Caco-2 (cell line): ENCODE measurements at regions not wholly inside any gene's neighbourhood (a gene's known extent, or its start where the extent isn't known, plus 50 kb on each side); places are given as distances from the start of the nearest gene placed in this dataset.
A peak's percentile ranks its signal among the peaks of the same experiment; 100 is the strongest.

ENCODE experiments used
- BruUV-seq: library from RNA; stranded (reverse); fragments of 400-500 nt; replicated peaks from 2 replicates; lab custom pipeline; 2021; lab: Mats Ljungman, UMichigan
- CTCF ChIA-PET: fragments of 300-600 bp; sonication (Branson Sonifier 250); formaldehyde crosslinking; loops from one replicate; lab custom pipeline; 2022; ENCODE audit warnings: antibody characterized with exemption; lab: Charles Lee
- POLR2A ChIA-PET: fragments of 300-600 bp; sonication (Branson Sonifier 250); formaldehyde crosslinking; loops from one replicate; lab custom pipeline; 2022; ENCODE audit warnings: antibody characterized with exemption; lab: Charles Lee
- DNase-seq, 2 experiments: peaks; one replicate each; pipeline versions ENCODE4 v3.0.0 to v3.0.0-alpha.2; 2020 to 2022
- H3K27me3 ChIP-seq: replicated peaks from 2 replicates; pipeline ENCODE4 v1.6.0; 2011; ENCODE audit warnings: low read length; ENCODE audit not compliant: control insufficient read depth, insufficient read depth
- H3K36me3 ChIP-seq: 2 replicates; pipeline ENCODE4 v1.5.1; 2011; ENCODE audit warnings: low read length; ENCODE audit not compliant: control insufficient read depth, insufficient read depth
- H3K4me1 ChIP-seq: fragments of 250-450 bp; sonication (Bioruptor Pico); 2 replicates; pipeline ENCODE4 v1.5.1; 2020; ENCODE audit warnings: mild to moderate bottlenecking
- H3K4me3 ChIP-seq: 2 replicates; pipeline ENCODE4 v1.5.1; 2011; ENCODE audit warnings: low read depth, mild to moderate bottlenecking, control low read depth, low read length
- H3K9me3 ChIP-seq: fragments of 250-450 bp; sonication (Bioruptor Pico); 2 replicates; pipeline ENCODE4 v1.5.1; 2020; ENCODE audit warnings: mild to moderate bottlenecking, moderate library complexity
- H3K27ac Mint-ChIP-seq: one replicate; pipeline ENCODE4 v1.8.0; 2022; ENCODE audit warnings: mixed read lengths; ENCODE audit not compliant: unreplicated experiment
- H3K27me3 Mint-ChIP-seq: one replicate; pipeline ENCODE4 v1.8.0; 2022; ENCODE audit warnings: mixed read lengths; ENCODE audit not compliant: insufficient read depth, unreplicated experiment
- H3K36me3 Mint-ChIP-seq: one replicate; pipeline ENCODE4 v1.8.0; 2022; ENCODE audit warnings: mild to moderate bottlenecking, mixed read lengths; ENCODE audit not compliant: insufficient read depth, unreplicated experiment
- H3K4me1 Mint-ChIP-seq: one replicate; pipeline ENCODE4 v1.8.0; 2022; ENCODE audit warnings: low read depth, mixed read lengths; ENCODE audit not compliant: unreplicated experiment
- H3K4me3 Mint-ChIP-seq: one replicate; pipeline ENCODE4 v1.8.0; 2022; ENCODE audit warnings: mild to moderate bottlenecking, moderate library complexity, mixed read lengths; ENCODE audit not compliant: unreplicated experiment
- H3K9me3 Mint-ChIP-seq: one replicate; pipeline ENCODE4 v1.8.0; 2022; ENCODE audit warnings: mixed read lengths; ENCODE audit not compliant: unreplicated experiment
- intact Hi-C: fragments of 100-400 bp; cut with micrococcal nuclease; formaldehyde crosslinking; loops from one replicate; pipeline ENCODE4 v1.10.0; 2022; ENCODE audit not compliant: unreplicated experiment
- TF ChIP-seq, protein P1 (sequence below), 2 experiments: fragments of 200-600 bp in 1 of 2; IDR thresholded peaks; 1 replicate in 1 of 2; 2 replicates in 1 of 2; pipeline versions ENCODE4 v1.5.1 to v1.8.0; 2011 to 2022; ENCODE audit warnings: antibody characterized with exemption in 1 of 2, control low read depth in 1 of 2, inconsistent platforms in 1 of 2, low read depth in 1 of 2, low read length in 1 of 2, mild to moderate bottlenecking in 1 of 2, moderate library complexity in 1 of 2; ENCODE audit not compliant: insufficient read depth in 1 of 2, severe bottlenecking in 1 of 2, unreplicated experiment in 1 of 2

DNA sequence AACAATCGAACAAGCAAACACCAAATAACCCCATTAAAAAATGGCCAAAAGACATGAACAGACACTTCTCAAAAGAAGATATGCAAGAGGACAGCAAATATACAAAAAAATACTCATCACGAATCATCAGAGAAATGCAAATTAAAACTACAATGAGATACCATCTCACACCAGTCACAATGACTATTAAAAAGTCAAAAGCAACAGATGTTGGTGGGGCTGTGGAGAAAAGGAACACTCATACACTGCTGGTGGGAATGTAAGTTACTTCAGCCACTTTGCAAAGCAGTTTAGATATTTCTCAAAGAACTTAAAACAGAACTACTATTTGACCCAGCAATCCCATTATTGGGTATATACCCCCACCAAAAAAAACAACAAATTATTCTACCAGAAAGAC is 51.3 kb upstream of the FLI1 start:
- intact Hi-C loops: no loop called here
- ChIA-PET CTCF (no interaction called here), POLR2A (no interaction called here)
- H3K36me3 Mint-ChIP-seq: no peaks in the 10 kb centered on the region
- H3K27me3 Mint-ChIP-seq: peaks cover 8% of the 10 kb centered on the region
- no peaks in the 10 kb centered on the region; the same call in 1 of the 2 replicates for H3K27me3 ChIP-seq
- H3K4me1 ChIP-seq: no peaks in the 10 kb centered on the region
- no peaks in the 10 kb centered on the region for H3K4me1 Mint-ChIP-seq
- no peak overlapping the region for H3K4me3 Mint-ChIP-seq
- H3K4me3 ChIP-seq: no peak overlapping the region
- H3K9me3 Mint-ChIP-seq: no peaks in the 10 kb centered on the region
- no peaks in the 10 kb centered on the region for H3K36me3 ChIP-seq
- TF ChIP-seq, protein P1, sequence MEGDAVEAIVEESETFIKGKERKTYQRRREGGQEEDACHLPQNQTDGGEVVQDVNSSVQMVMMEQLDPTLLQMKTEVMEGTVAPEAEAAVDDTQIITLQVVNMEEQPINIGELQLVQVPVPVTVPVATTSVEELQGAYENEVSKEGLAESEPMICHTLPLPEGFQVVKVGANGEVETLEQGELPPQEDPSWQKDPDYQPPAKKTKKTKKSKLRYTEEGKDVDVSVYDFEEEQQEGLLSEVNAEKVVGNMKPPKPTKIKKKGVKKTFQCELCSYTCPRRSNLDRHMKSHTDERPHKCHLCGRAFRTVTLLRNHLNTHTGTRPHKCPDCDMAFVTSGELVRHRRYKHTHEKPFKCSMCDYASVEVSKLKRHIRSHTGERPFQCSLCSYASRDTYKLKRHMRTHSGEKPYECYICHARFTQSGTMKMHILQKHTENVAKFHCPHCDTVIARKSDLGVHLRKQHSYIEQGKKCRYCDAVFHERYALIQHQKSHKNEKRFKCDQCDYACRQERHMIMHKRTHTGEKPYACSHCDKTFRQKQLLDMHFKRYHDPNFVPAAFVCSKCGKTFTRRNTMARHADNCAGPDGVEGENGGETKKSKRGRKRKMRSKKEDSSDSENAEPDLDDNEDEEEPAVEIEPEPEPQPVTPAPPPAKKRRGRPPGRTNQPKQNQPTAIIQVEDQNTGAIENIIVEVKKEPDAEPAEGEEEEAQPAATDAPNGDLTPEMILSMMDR (IDR thresholded peaks at IDR 0.05; ENCODE audit: insufficient read depth in 1 of 2, low read depth in 1 of 2, low read length in 1 of 2, severe bottlenecking in 1 of 2, unreplicated experiment in 1 of 2): no peak
- H3K9me3 ChIP-seq: no peaks in the 10 kb centered on the region
- BruUV-seq: no TSS peak
- no peak overlapping the region for H3K27ac Mint-ChIP-seq
- DNase-seq: no peak

GRCh38 chr11:128643661-128644317 is 50.1 kb upstream of the FLI1 start:
- CTCF ChIA-PET: no interaction called here
- no peaks in the 10 kb centered on the region; the same call in 1 of the 2 replicates for H3K27me3 ChIP-seq
- no peaks in the 10 kb centered on the region for H3K4me1 ChIP-seq
- TF ChIP-seq, protein P1 (IDR thresholded peaks at IDR 0.05; ENCODE audit: insufficient read depth in 1 of 2, low read depth in 1 of 2, low read length in 1 of 2, severe bottlenecking in 1 of 2, unreplicated experiment in 1 of 2): peak; percentile 10 to 21
- peak in 1 of 2 experiments; percentile 27 for DNase-seq
- no peaks in the 10 kb centered on the region for H3K36me3 ChIP-seq
- Mint-ChIP-seq H3K27ac (no peak overlapping the region), H3K9me3 (no peaks in the 10 kb centered on the region), H3K36me3 (no peaks in the 10 kb centered on the region), H3K4me1 (no peaks in the 10 kb centered on the region), H3K27me3 (peaks cover 8% of the 10 kb centered on the region), H3K4me3 (no peak overlapping the region)
- H3K4me3 ChIP-seq: no peak overlapping the region
- no peaks in the 10 kb centered on the region for H3K9me3 ChIP-seq
- intact Hi-C loops: no loop called here
- BruUV-seq: no TSS peak
- POLR2A ChIA-PET: interaction anchor here (0.6 kb wide), 1 partner anchor 51 kb away, joined by 6 read pairs; no protein-coding TSS in a partner anchor
